ENCODE measurements at regions not wholly inside any gene's neighbourhood (a gene's known extent, or its start where the extent isn't known, plus 50 kb on each side); places are given as distances from the start of the nearest gene placed in this dataset.

- no peak for DNase-seq
- no peak for TF ChIP-seq CTCF (IDR thresholded peaks at IDR 0.05)
- CTCF ChIA-PET, result no interaction called here
- no peak overlapping the region for H3K4me3 Mint-ChIP-seq
- H3K9me3 Mint-ChIP-seq, result peaks cover 4% of the 10 kb centered on the region
- no peaks in the 10 kb centered on the region for H3K4me1 Mint-ChIP-seq
- no peak overlapping the region for H3K27ac Mint-ChIP-seq
- intact Hi-C loops (cut with micrococcal nuclease), result no loop called here
- H3K36me3 Mint-ChIP-seq (ENCODE audit: low read depth), result no peaks in the 10 kb centered on the region
- POLR2A ChIA-PET, result no interaction called here
- no peaks in the 10 kb centered on the region for H3K27me3 Mint-ChIP-seq
- ATAC-seq (ENCODE audit: low read depth), result no peak
Measured at GRCh38 chr2:67006373-67006960, 390.7 kb upstream of the ETAA1 start.

- Mint-ChIP-seq H3K4me3 (no peak overlapping the region), H3K4me1 (no peaks in the 10 kb centered on the region), H3K27me3 (no peaks in the 10 kb centered on the region), H3K9me3 (peaks cover 4% of the 10 kb centered on the region), H3K27ac (no peak overlapping the region), H3K36me3 (ENCODE audit: low read depth) (no peaks in the 10 kb centered on the region)
- intact Hi-C loops (cut with micrococcal nuclease), result no loop called here
- DNase-seq (no peak), ATAC-seq (ENCODE audit: low read depth) (no peak)
- ChIA-PET CTCF (no interaction called here), POLR2A (no interaction called here)
- TF ChIP-seq CTCF (IDR thresholded peaks at IDR 0.05), result no peak
Measured at GRCh38 chr2:67008155-67008554, 389.0 kb upstream of the ETAA1 start.

DNA sequence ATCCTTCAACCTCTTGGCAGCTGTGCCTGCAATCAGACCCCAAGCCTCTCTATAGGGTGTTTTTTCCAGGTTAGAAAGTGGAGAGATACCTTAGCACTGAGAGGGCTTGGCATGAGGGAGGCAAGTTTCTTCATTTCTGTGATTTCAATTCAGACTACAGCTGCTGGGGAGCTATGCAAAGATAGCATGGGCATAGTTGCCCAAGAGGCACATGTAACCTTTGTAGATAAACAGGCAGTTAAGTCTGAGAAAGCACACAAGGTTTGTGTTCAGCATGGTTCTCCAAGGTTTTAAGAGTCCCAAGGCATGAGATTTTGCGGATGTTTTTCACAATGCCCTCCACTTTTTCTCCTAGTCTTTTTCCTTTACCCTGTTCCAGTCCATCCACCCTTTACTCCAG lies 385.0 kb upstream of the ETAA1 start:
- H3K9me3 Mint-ChIP-seq, result peaks cover 4% of the 10 kb centered on the region
- no peaks in the 10 kb centered on the region for H3K27me3 Mint-ChIP-seq
- H3K4me3 Mint-ChIP-seq, result no peak overlapping the region
- H3K36me3 Mint-ChIP-seq (ENCODE audit: low read depth), result no peaks in the 10 kb centered on the region
- ChIA-PET CTCF (no interaction called here), POLR2A (no interaction called here)
- DNase-seq (no peak), ATAC-seq (ENCODE audit: low read depth) (no peak)
- intact Hi-C loops (cut with micrococcal nuclease), result no loop called here
- no peaks in the 10 kb centered on the region for H3K4me1 Mint-ChIP-seq
- H3K27ac Mint-ChIP-seq, result no peak overlapping the region
- TF ChIP-seq CTCF (IDR thresholded peaks at IDR 0.05), result no peak

- Mint-ChIP-seq H3K4me3 (no peak overlapping the region), H3K9me3 (peaks cover 4% of the 10 kb centered on the region), H3K36me3 (ENCODE audit: low read depth) (no peaks in the 10 kb centered on the region), H3K4me1 (no peaks in the 10 kb centered on the region), H3K27me3 (no peaks in the 10 kb centered on the region), H3K27ac (no peak overlapping the region)
- ChIA-PET POLR2A (no interaction called here), CTCF (no interaction called here)
- no peak for TF ChIP-seq CTCF (IDR thresholded peaks at IDR 0.05)
- no peak for DNase-seq
- ATAC-seq (ENCODE audit: low read depth), result no peak
- intact Hi-C loops (cut with micrococcal nuclease), result no loop called here
Measured at GRCh38 chr2:67013821-67014220, 383.3 kb upstream of the ETAA1 start.

DNA sequence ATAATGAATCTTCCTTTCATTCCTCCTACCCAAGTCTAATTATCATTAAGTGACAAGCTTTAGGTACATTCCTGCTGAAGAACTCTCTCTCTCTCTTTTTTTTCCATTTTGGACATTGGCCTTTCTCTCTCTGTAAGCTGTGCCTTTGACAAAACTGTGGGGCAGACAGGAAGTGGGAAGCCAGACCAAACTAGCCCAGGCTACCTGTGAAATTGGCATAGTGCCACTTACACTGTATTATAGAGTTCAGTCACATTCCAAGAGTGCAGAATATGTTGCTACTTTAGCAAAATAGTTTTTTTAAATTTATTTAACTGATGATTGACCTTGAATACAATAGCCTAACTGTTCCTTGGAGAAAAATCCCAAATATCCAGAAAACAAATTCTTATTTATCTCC lies 381.5 kb upstream of the ETAA1 start:
- POLR2A ChIA-PET, result no interaction called here
- Mint-ChIP-seq H3K4me1 (no peaks in the 10 kb centered on the region), H3K36me3 (ENCODE audit: low read depth) (no peaks in the 10 kb centered on the region), H3K27ac (no peak overlapping the region), H3K4me3 (no peak overlapping the region), H3K27me3 (no peaks in the 10 kb centered on the region), H3K9me3 (no peaks in the 10 kb centered on the region)
- ATAC-seq (ENCODE audit: low read depth), result no peak
- no peak for DNase-seq
- intact Hi-C loops (cut with micrococcal nuclease), result no loop called here
- CTCF ChIA-PET, result no interaction called here
- no peak for TF ChIP-seq CTCF (IDR thresholded peaks at IDR 0.05)

Measured in activated B cell treated with CpG ODN at 0.5 μM for 24 hours (primary cell).